ENCODE measurements at regions not wholly inside any gene's neighbourhood (a gene's known extent, or its start where the extent isn't known, plus 50 kb on each side); places are given as distances from the start of the nearest gene placed in this dataset.

- H3K9ac ChIP-seq (ENCODE audit: control insufficient read depth, extremely low read depth, insufficient read depth, low read length) = no peak overlapping the region
- H3K4me1 ChIP-seq (ENCODE audit: control insufficient read depth, extremely low read depth, insufficient read depth, low read length) = peaks cover 9% of the 10 kb centered on the region
- H3K27ac ChIP-seq (ENCODE audit: control insufficient read depth, insufficient read depth, low read length) = no peak overlapping the region
- H3K9me1 ChIP-seq (ENCODE audit: control insufficient read depth, extremely low read depth, insufficient read depth, low read length) = no peaks in the 10 kb centered on the region
- no peaks in the 10 kb centered on the region for H3K36me3 ChIP-seq (ENCODE audit: control insufficient read depth in 2 of 2, extremely low read depth in 1 of 2, insufficient read depth in 2 of 2, low read length in 2 of 2)
- no peaks in the 10 kb centered on the region for H3K79me2 ChIP-seq (ENCODE audit: control insufficient read depth, insufficient read depth, low read length)
- no peaks in the 10 kb centered on the region for H3K9me3 ChIP-seq (ENCODE audit: control insufficient read depth, low read depth, low read length)
- no peak for TF ChIP-seq EZH2 (IDR thresholded peaks at IDR 0.05; ENCODE audit: low read length)
- no peak for TF ChIP-seq CTCF (optimal IDR thresholded peaks at IDR 0.05 in 1 of 3, IDR thresholded peaks at IDR 0.05 in 1 of 3, conservative IDR thresholded peaks at IDR 0.05 in 1 of 3; ENCODE audit: extremely low read depth in 1 of 3, insufficient read depth in 2 of 3, low read length in 3 of 3)
- H3K4me2 ChIP-seq (ENCODE audit: control insufficient read depth, extremely low read depth, insufficient read depth, low read depth, low read length) = no peak overlapping the region
- dilution Hi-C loops (cut with MboI; ENCODE audit: extremely low pct_ligation_motif_present, low sequenced_read_pairs) = no loop called here
- no peaks in the 10 kb centered on the region for H4K20me1 ChIP-seq (ENCODE audit: control insufficient read depth, extremely low read depth, insufficient read depth, low read length)
- no peak overlapping the region for H2AFZ ChIP-seq (ENCODE audit: control insufficient read depth, low read length)
- DNase-seq (ENCODE audit: low read depth, low spot score) = no peak
- no peak overlapping the region for H3K4me3 ChIP-seq (ENCODE audit: control insufficient read depth in 2 of 3, extremely low read depth in 1 of 3, insufficient read depth in 2 of 3, low read depth in 1 of 3, low read length in 3 of 3)
- H3K27me3 ChIP-seq (ENCODE audit: control insufficient read depth, extremely low read depth, insufficient read depth, low read length) = no peaks in the 10 kb centered on the region
- FAIRE-seq = no peak
Observed at GRCh38 chr3:23752126-23752525, 53.6 kb upstream of the UBE2E1 start.

- Histone ChIP-seq H3K9ac (ENCODE audit: control insufficient read depth, extremely low read depth, insufficient read depth, low read length) (no peak overlapping the region), H3K27me3 (ENCODE audit: control insufficient read depth, extremely low read depth, insufficient read depth, low read length) (no peaks in the 10 kb centered on the region), H2AFZ (ENCODE audit: control insufficient read depth, low read length) (no peak overlapping the region), H3K4me1 (ENCODE audit: control insufficient read depth, extremely low read depth, insufficient read depth, low read length) (peaks cover 9% of the 10 kb centered on the region), H3K9me1 (ENCODE audit: control insufficient read depth, extremely low read depth, insufficient read depth, low read length) (no peaks in the 10 kb centered on the region), H3K79me2 (ENCODE audit: control insufficient read depth, insufficient read depth, low read length) (no peaks in the 10 kb centered on the region), H3K36me3 (ENCODE audit: control insufficient read depth in 2 of 2, extremely low read depth in 1 of 2, insufficient read depth in 2 of 2, low read length in 2 of 2) (no peaks in the 10 kb centered on the region), H3K4me2 (ENCODE audit: control insufficient read depth, extremely low read depth, insufficient read depth, low read depth, low read length) (no peak overlapping the region), H3K4me3 (ENCODE audit: control insufficient read depth in 2 of 3, extremely low read depth in 1 of 3, insufficient read depth in 2 of 3, low read depth in 1 of 3, low read length in 3 of 3) (no peak overlapping the region), H4K20me1 (ENCODE audit: control insufficient read depth, extremely low read depth, insufficient read depth, low read length) (no peaks in the 10 kb centered on the region), H3K27ac (ENCODE audit: control insufficient read depth, insufficient read depth, low read length) (no peak overlapping the region), H3K9me3 (ENCODE audit: control insufficient read depth, low read depth, low read length) (no peaks in the 10 kb centered on the region)
- no peak for TF ChIP-seq EZH2 (IDR thresholded peaks at IDR 0.05; ENCODE audit: low read length)
- TF ChIP-seq CTCF (optimal IDR thresholded peaks at IDR 0.05 in 1 of 3, IDR thresholded peaks at IDR 0.05 in 1 of 3, conservative IDR thresholded peaks at IDR 0.05 in 1 of 3; ENCODE audit: extremely low read depth in 1 of 3, insufficient read depth in 2 of 3, low read length in 3 of 3) = no peak
- no peak for DNase-seq (ENCODE audit: low read depth, low spot score)
- no peak for FAIRE-seq
- dilution Hi-C loops (cut with MboI; ENCODE audit: extremely low pct_ligation_motif_present, low sequenced_read_pairs) = no loop called here
Observed at GRCh38 chr3:23754215-23754614, 51.5 kb upstream of the UBE2E1 start.

Data from keratinocyte (primary cell).